HCT116 (cell line): ENCODE measurements at regions not wholly inside any gene's neighbourhood (a gene's known extent, or its start where the extent isn't known, plus 50 kb on each side); places are given as distances from the start of the nearest gene placed in this dataset.

Experiments used
- ATAC-seq: fragments of 200-7000 bp; cut with Tn5 transposase; 2 replicates; pipeline ENCODE4 v1.9.1; 2020; ENCODE audit warnings: mild to moderate bottlenecking, moderate library complexity
- BruUV-seq: library from RNA; stranded (reverse); fragments of 400-500 nt; replicated peaks from 2 replicates; lab custom pipeline; 2021; lab: Mats Ljungman, UMichigan
- CTCF ChIA-PET: fragments of 300-600 bp; sonication (Branson Sonifier 250); formaldehyde crosslinking; loops from one replicate; lab custom pipeline; 2021; ENCODE audit warnings: antibody characterized with exemption; lab: Charles Lee
- POLR2A ChIA-PET: fragments of 300-600, 350-600 bp; sonication (Branson Sonifier 250); formaldehyde crosslinking; loops from one replicate; lab custom pipeline; 2021; ENCODE audit warnings: antibody characterized with exemption; lab: Charles Lee
- RAD21 ChIA-PET, 2 experiments: fragments of 300-600 bp; sonication (Branson Sonifier 250); formaldehyde crosslinking; loops; one replicate each; lab custom pipeline; 2023; ENCODE audit warnings: low total read pairs in 2 of 2; ENCODE audit not compliant: uncharacterized antibody in 2 of 2, unreplicated experiment in 2 of 2, low non-redundant PET in 1 of 2; lab: Charles Lee
- DNase-seq: peaks from one replicate; pipeline ENCODE4 v3.0.0-alpha.2; 2010; ENCODE audit warnings: low read depth, low spot score
- H2AFZ ChIP-seq: fragments of 200-600 bp; shearing (Covaris generic), sonication (generic); 2 replicates; pipeline ENCODE4 v1.6.1; 2017; ENCODE audit warnings: low read depth, mixed run types, mixed read lengths, antibody characterized with exemption, low read length; ENCODE audit not compliant: poor library complexity, severe bottlenecking
- H3K27ac ChIP-seq: 2 replicates; pipeline ENCODE4 v1.5.1; 2012; ENCODE audit warnings: low read depth, low read length
- H3K27me3 ChIP-seq: fragments of 200-600 bp; sonication (generic); 2 replicates; pipeline ENCODE4 v1.6.1; 2016; ENCODE audit warnings: mixed run types, low read length, mixed read lengths; ENCODE audit not compliant: insufficient read depth
- H3K36me3 ChIP-seq, 2 experiments: fragments of 200-500 bp in 1 of 2; fragments of 200-600 bp in 1 of 2; sonication (Bioruptor generic) in 1 of 2; sonication (generic) in 1 of 2; 2 replicates each; pipeline versions ENCODE4 v1.5.1 to v1.6.1; 2014 to 2016; ENCODE audit warnings: low read length in 2 of 2, inconsistent platforms in 1 of 2, mixed read lengths in 1 of 2, mixed run types in 1 of 2; ENCODE audit not compliant: insufficient read depth in 2 of 2, control insufficient read depth in 1 of 2
- H3K4me1 ChIP-seq, 2 experiments: fragments of 200-600 bp in 1 of 2; sonication (generic) in 1 of 2; 2 replicates each; pipeline versions ENCODE4 v1.5.1 to v1.6.1; 2012 to 2017; ENCODE audit warnings: low read length in 2 of 2, inconsistent platforms in 1 of 2, mild to moderate bottlenecking in 1 of 2, mixed read lengths in 1 of 2, mixed run types in 1 of 2, moderate library complexity in 1 of 2; ENCODE audit not compliant: insufficient read depth in 2 of 2, control insufficient read depth in 1 of 2
- H3K4me2 ChIP-seq: fragments of 200-600 bp; sonication (generic); 2 replicates; pipeline ENCODE4 v1.6.1; 2017; ENCODE audit warnings: mixed run types, low read length, mixed read lengths
- H3K4me3 ChIP-seq, 2 experiments: fragments of 200-600 bp in 1 of 2; sonication (generic) in 1 of 2; replicated peaks in 1 of 2; 2 replicates each; pipeline ENCODE4 v1.5.1; 2011 to 2016; ENCODE audit warnings: low read length in 2 of 2, control low read depth in 1 of 2, low read depth in 1 of 2, mild to moderate bottlenecking in 1 of 2, mixed read lengths in 1 of 2, mixed run types in 1 of 2
- H3K79me2 ChIP-seq: fragments of 200-600 bp; sonication (generic); 2 replicates; pipeline ENCODE4 v1.6.1; 2017; ENCODE audit warnings: mild to moderate bottlenecking, mixed run types, low read length, moderate library complexity, mixed read lengths; ENCODE audit not compliant: insufficient read depth
- H3K9ac ChIP-seq: fragments of 200-600 bp; sonication (generic); 2 replicates; pipeline ENCODE4 v1.6.1; 2016; ENCODE audit warnings: low read length, mixed read lengths
- H3K9me2 ChIP-seq: fragments of 200-600 bp; sonication (generic), shearing (Covaris generic); 2 replicates; pipeline ENCODE4 v1.6.1; 2017; ENCODE audit warnings: mixed run types, mild to moderate bottlenecking, moderate library complexity; ENCODE audit not compliant: insufficient read depth
- H3K9me3 ChIP-seq, 2 experiments: fragments of 200-500 bp in 1 of 2; fragments of 200-600 bp in 1 of 2; sonication (Bioruptor generic) in 1 of 2; sonication (generic) in 1 of 2; 2 replicates each; pipeline ENCODE4 v1.6.1; 2014 to 2017; ENCODE audit warnings: low read length in 2 of 2, mixed read lengths in 2 of 2, inconsistent platforms in 1 of 2, low read depth in 1 of 2, mild to moderate bottlenecking in 1 of 2, mixed run types in 1 of 2, moderate library complexity in 1 of 2; ENCODE audit not compliant: control insufficient read depth in 1 of 2, insufficient read depth in 1 of 2
- H4K20me1 ChIP-seq: fragments of 200-600 bp; sonication (generic), shearing (Covaris generic); 2 replicates; pipeline ENCODE4 v1.6.1; 2017; ENCODE audit warnings: mixed run types, mild to moderate bottlenecking, moderate library complexity; ENCODE audit not compliant: insufficient read depth
- CBX3 ChIP-seq: IDR thresholded peaks from 2 replicates; pipeline ENCODE4 v1.6.1; 2012; ENCODE audit warnings: low read depth
- CEBPB ChIP-seq: IDR thresholded peaks from 2 replicates; pipeline ENCODE4 v1.6.1; 2012; ENCODE audit warnings: low read depth
- EGR1 ChIP-seq: IDR thresholded peaks from 2 replicates; pipeline ENCODE4 v1.6.1; 2012; ENCODE audit warnings: low read depth
- ELF1 ChIP-seq: IDR thresholded peaks from 2 replicates; pipeline ENCODE4 v1.6.1; 2012; ENCODE audit warnings: low read depth, borderline replicate concordance
- EZH2 ChIP-seq: fragments of 200-600 bp; sonication (generic); IDR thresholded peaks from 2 replicates; pipeline ENCODE4 v1.6.1; 2017; ENCODE audit warnings: antibody characterized with exemption, mixed run types
- EZH2phosphoT487 ChIP-seq: fragments of 200-600 bp; IDR thresholded peaks from 2 replicates; pipeline ENCODE4 v1.6.1; 2018; ENCODE audit warnings: antibody characterized with exemption, borderline replicate concordance
- JUND ChIP-seq: IDR thresholded peaks from 2 replicates; pipeline ENCODE4 v1.6.1; 2012
- POLR2A ChIP-seq: IDR thresholded peaks from 2 replicates; pipeline ENCODE4 v1.7.0; 2011; ENCODE audit warnings: borderline replicate concordance; ENCODE audit not compliant: insufficient read depth, insufficient read length; ENCODE audit errors: extremely low read depth
- POLR2AphosphoS5 ChIP-seq: IDR thresholded peaks from 2 replicates; pipeline ENCODE4 v1.6.1; 2011; ENCODE audit warnings: mild to moderate bottlenecking, low read depth, low read length, moderate library complexity
- SIN3A ChIP-seq: IDR thresholded peaks from 2 replicates; pipeline ENCODE4 v1.6.1; 2012; ENCODE audit warnings: low read depth
- SP1 ChIP-seq: IDR thresholded peaks from 2 replicates; pipeline ENCODE4 v1.6.1; 2012; ENCODE audit warnings: low read depth
- SRF ChIP-seq: IDR thresholded peaks from 2 replicates; pipeline ENCODE4 v1.6.1; 2012; ENCODE audit warnings: low read depth
- ZFX ChIP-seq: fragments of 450-650 bp; IDR thresholded peaks from 2 replicates; pipeline ENCODE4 v1.6.1; 2017
- intact Hi-C: fragments of 100-400 bp; cut with micrococcal nuclease; formaldehyde crosslinking; loops from 2 replicates; pipeline ENCODE4 v1.10.0; 2022
- TF ChIP-seq, protein P1 (sequence below): IDR thresholded peaks from 2 replicates; pipeline ENCODE4 v1.6.1; 2011; ENCODE audit warnings: mild to moderate bottlenecking, low read length, moderate library complexity; ENCODE audit not compliant: insufficient replicate concordance; ENCODE audit errors: extremely low read depth
- TF ChIP-seq, protein P2 (sequence below): IDR thresholded peaks from 2 replicates; pipeline ENCODE4 v1.6.1; 2012
- TF ChIP-seq, protein P3 (sequence below): IDR thresholded peaks from 2 replicates; pipeline ENCODE4 v1.6.1; 2012

DNA sequence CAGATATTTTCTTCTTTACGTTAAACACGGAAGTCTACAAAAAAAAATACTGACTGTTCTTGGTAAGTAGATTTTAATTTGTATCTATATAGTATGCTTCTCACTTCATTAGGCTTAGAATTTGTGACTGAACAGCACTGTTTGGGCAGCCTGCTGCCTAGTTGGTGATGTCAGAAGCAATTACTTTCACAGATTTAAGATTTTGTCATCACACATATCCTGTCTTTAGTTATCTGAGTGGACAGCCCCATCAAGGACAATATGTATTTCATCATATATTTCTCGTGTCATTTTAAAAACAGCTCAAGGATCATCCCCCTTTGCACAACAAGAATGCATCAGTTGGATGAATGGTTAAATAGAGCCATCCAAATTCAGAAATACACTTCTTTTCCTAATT, 338.4 kb upstream of the CITED2 start:
- CTCF ChIA-PET, result no interaction called here
- Histone ChIP-seq H3K27ac (no peak overlapping the region), H4K20me1 (no peaks in the 10 kb centered on the region), H3K4me3 (no peak overlapping the region), H3K9ac (no peak overlapping the region), H2AFZ (no peak overlapping the region), H3K4me2 (no peak overlapping the region), H3K9me2 (no peaks in the 10 kb centered on the region), H3K79me2 (no peaks in the 10 kb centered on the region), H3K9me3 (no peaks in the 10 kb centered on the region), H3K36me3 (no peaks in the 10 kb centered on the region), H3K27me3 (no peaks in the 10 kb centered on the region), H3K4me1 (peaks cover 0 to 14% of the 10 kb centered on the region in 2 experiments; a peak in 2 of 4 replicates)
- RAD21 ChIA-PET, result no interaction called here
- POLR2A ChIA-PET, result no interaction called here
- ATAC-seq, result no peak
- no peak for TF ChIP-seq SRF
- no peak for DNase-seq
- intact Hi-C loops, result no loop called here
- no TSS peak for BruUV-seq

DNA sequence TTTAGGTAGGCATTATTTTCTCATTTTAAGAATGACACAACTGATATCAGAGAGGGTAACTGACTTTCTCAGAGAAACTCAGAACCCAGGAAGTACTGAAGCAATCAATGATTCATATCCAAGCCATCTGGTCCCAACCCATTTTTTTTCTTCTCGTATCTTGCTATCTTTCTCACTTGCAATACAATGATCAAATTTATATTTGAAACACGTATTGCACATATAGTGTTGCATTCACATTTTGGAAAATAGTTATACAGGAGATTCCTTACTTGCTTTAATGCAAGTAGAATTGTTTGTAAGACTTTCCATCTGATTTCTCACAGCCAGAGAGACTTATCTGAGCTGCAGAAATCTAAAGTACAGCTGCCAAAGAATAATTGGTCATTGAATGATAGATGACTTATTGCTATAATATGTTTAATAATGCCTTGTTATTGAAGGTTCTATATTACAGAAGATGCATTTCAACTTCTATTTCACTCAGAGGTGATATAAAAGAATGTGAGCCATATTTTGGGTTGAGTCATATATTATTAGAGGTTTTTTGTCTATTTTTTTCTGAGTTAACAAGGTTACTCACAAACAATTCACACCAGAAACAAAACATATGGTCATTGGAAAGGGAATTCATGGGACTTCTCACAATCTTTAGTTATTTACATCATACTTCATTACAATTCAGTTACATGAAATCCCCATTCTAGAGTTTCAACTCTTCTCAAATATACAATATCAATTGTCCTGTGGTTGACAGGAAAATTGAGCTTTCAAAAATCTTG, 337.5 kb upstream of the CITED2 start:
- RAD21 ChIA-PET, result no interaction called here
- Histone ChIP-seq H3K36me3 (no peaks in the 10 kb centered on the region), H3K9ac (no peak overlapping the region), H3K79me2 (no peaks in the 10 kb centered on the region), H3K4me3 (no peak overlapping the region), H3K4me1 (peaks cover 0 to 14% of the 10 kb centered on the region in 2 experiments; a peak in 2 of 4 replicates), H3K27ac (no peak overlapping the region), H3K27me3 (no peaks in the 10 kb centered on the region), H2AFZ (no peak overlapping the region), H3K9me2 (no peaks in the 10 kb centered on the region), H4K20me1 (no peaks in the 10 kb centered on the region), H3K4me2 (no peak overlapping the region), H3K9me3 (no peaks in the 10 kb centered on the region)
- CTCF ChIA-PET, result no interaction called here
- BruUV-seq, result no TSS peak
- intact Hi-C loops, result no loop called here
- POLR2A ChIA-PET, result no interaction called here
- no peak for TF ChIP-seq SP1
- TF ChIP-seq CBX3, result no peak
- TF ChIP-seq POLR2AphosphoS5, result no peak
- TF ChIP-seq ELF1, result no peak
- TF ChIP-seq POLR2A, result no peak
- TF ChIP-seq, protein P1, sequence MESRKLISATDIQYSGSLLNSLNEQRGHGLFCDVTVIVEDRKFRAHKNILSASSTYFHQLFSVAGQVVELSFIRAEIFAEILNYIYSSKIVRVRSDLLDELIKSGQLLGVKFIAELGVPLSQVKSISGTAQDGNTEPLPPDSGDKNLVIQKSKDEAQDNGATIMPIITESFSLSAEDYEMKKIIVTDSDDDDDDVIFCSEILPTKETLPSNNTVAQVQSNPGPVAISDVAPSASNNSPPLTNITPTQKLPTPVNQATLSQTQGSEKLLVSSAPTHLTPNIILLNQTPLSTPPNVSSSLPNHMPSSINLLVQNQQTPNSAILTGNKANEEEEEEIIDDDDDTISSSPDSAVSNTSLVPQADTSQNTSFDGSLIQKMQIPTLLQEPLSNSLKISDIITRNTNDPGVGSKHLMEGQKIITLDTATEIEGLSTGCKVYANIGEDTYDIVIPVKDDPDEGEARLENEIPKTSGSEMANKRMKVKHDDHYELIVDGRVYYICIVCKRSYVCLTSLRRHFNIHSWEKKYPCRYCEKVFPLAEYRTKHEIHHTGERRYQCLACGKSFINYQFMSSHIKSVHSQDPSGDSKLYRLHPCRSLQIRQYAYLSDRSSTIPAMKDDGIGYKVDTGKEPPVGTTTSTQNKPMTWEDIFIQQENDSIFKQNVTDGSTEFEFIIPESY, result no peak
- TF ChIP-seq, protein P2, sequence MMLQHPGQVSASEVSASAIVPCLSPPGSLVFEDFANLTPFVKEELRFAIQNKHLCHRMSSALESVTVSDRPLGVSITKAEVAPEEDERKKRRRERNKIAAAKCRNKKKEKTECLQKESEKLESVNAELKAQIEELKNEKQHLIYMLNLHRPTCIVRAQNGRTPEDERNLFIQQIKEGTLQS, result no peak
- no peak for TF ChIP-seq CEBPB
- TF ChIP-seq EZH2, result no peak
- no peak for TF ChIP-seq SIN3A
- TF ChIP-seq, protein P3, sequence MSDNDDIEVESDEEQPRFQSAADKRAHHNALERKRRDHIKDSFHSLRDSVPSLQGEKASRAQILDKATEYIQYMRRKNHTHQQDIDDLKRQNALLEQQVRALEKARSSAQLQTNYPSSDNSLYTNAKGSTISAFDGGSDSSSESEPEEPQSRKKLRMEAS, result no peak
- no peak for TF ChIP-seq EGR1
- TF ChIP-seq EZH2phosphoT487, result no peak
- TF ChIP-seq JUND, result no peak
- no peak for TF ChIP-seq ZFX
- DNase-seq (no peak), ATAC-seq (no peak)
